Mucosa of stomach (tissue), 1 donor: ENCODE measurements at regions not wholly inside any gene's neighbourhood (a gene's known extent, or its start where the extent isn't known, plus 50 kb on each side); places are given as distances from the start of the nearest gene placed in this dataset.
"Not testable (repeated sequence)": the region's sequence is repeated elsewhere in the genome, so short reads cannot be mapped to it uniquely, and the experiment has no call there.

Experiments
- H3K27me3 ChIP-seq: one replicate; pipeline ENCODE4 v1.7.0; 2013; ENCODE audit warnings: mild to moderate bottlenecking, low read length; ENCODE audit not compliant: control insufficient read depth, insufficient read depth
- H3K36me3 ChIP-seq: one replicate; pipeline ENCODE4 v1.7.0; 2013; ENCODE audit warnings: low read length; ENCODE audit not compliant: control insufficient read depth, insufficient read depth
- H3K4me1 ChIP-seq: one replicate; pipeline ENCODE4 v1.7.0; 2013; ENCODE audit warnings: mild to moderate bottlenecking, low read length; ENCODE audit not compliant: control insufficient read depth, insufficient read depth
- H3K4me3 ChIP-seq: one replicate; pipeline ENCODE4 v1.7.0; 2013; ENCODE audit warnings: low read length
- H3K9ac ChIP-seq: one replicate; pipeline ENCODE4 v1.7.0; 2013; ENCODE audit warnings: mild to moderate bottlenecking, low read length, moderate library complexity
- H3K9me3 ChIP-seq: one replicate; pipeline ENCODE4 v1.7.0; 2013; ENCODE audit warnings: mild to moderate bottlenecking, low read length, moderate library complexity; ENCODE audit not compliant: control insufficient read depth
- donor health status: Pancreatic carcinoma.

- H3K27me3 ChIP-seq = no peaks in the 10 kb centered on the region
- no peak overlapping the region for H3K9ac ChIP-seq
- peaks cover 26% of the 10 kb centered on the region for H3K4me1 ChIP-seq
- no peak overlapping the region for H3K4me3 ChIP-seq
- H3K9me3 ChIP-seq = no peaks in the 10 kb centered on the region
- no peaks in the 10 kb centered on the region for H3K36me3 ChIP-seq
These were observed 163.3 kb upstream of the ZNF608 start for GRCh38 chr5:124909734-124910133.

DNA sequence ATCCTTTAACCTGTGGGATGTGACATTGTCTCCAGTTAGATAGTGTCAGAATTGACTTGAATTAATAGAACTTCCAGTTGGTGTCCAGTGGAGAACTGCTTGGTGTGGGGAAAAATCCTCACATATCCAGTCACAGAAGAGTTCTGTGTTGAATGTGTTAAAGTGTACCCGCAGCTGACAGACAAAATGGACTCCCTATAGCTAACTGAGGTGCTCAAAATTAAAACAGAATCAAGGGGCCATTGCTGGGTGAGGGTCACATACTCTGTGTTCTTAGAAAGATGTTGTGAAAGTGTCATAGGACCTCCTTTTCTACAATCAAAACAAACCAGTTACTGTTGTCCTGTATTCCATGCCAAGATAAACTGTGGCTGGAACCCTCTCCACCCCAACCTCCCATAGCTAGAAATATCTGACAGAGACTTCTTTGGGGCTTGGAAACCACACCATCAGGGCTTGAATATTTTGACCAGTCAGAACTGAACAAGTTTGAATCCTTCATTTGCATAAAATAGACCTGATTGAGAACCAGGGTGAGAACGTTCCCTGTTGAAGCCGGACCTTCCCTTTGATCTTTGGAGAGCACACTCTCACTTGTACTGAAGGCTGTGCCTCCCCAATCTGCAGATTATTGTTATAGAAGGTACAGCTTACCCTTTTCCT, 164.0 kb upstream of the ZNF608 start:
- Histone ChIP-seq H3K9me3 (no peaks in the 10 kb centered on the region), H3K27me3 (no peaks in the 10 kb centered on the region), H3K4me3 (no peak overlapping the region), H3K9ac (no peak overlapping the region), H3K4me1 (peaks cover 26% of the 10 kb centered on the region), H3K36me3 (no peaks in the 10 kb centered on the region)

GRCh38 chr5:124912638-124913328, 166.3 kb upstream of the ZNF608 start:
- H3K9ac ChIP-seq = no peak overlapping the region
- H3K4me1 ChIP-seq = peaks cover 10% of the 10 kb centered on the region
- H3K36me3 ChIP-seq = no peaks in the 10 kb centered on the region
- H3K9me3 ChIP-seq = no peaks in the 10 kb centered on the region
- no peak overlapping the region for H3K4me3 ChIP-seq
- no peaks in the 10 kb centered on the region for H3K27me3 ChIP-seq

- no peak overlapping the region for H3K9ac ChIP-seq
- H3K27me3 ChIP-seq = no peaks in the 10 kb centered on the region
- no peaks in the 10 kb centered on the region for H3K9me3 ChIP-seq
- no peaks in the 10 kb centered on the region for H3K36me3 ChIP-seq
- no peak overlapping the region for H3K4me3 ChIP-seq
- peaks cover 10% of the 10 kb centered on the region for H3K4me1 ChIP-seq
These were observed 166.9 kb upstream of the ZNF608 start for GRCh38 chr5:124913329-124913653.

DNA sequence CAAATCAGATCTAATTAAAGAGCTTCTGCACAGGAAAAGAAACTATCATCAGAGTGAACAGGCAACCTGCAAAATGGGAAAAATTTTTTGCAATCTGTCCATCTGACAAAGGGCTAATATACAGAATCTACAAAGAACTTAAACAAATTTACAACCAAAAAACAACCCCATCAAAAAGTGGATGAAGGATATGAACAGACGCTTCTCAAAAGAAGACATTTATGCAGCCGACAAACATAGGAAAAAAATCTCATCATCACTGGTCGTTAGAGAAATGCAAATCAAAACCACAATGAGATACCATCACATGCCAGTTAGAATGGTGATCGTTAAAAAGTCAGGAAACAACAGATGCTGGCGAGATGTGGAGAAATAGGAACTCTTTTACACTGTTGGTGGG, 169.9 kb upstream of the ZNF608 start:
- not testable (repeated sequence) for H3K27me3 ChIP-seq, H3K4me3 ChIP-seq, H3K4me1 ChIP-seq, H3K9me3 ChIP-seq, H3K36me3 ChIP-seq, H3K9ac ChIP-seq

GRCh38 chr5:124918618-124919017, 172.2 kb upstream of the ZNF608 start:
- H3K9ac ChIP-seq = no peak overlapping the region
- H3K36me3 ChIP-seq = no peaks in the 10 kb centered on the region
- peaks cover 13% of the 10 kb centered on the region for H3K4me1 ChIP-seq
- H3K9me3 ChIP-seq = no peaks in the 10 kb centered on the region
- no peak overlapping the region for H3K4me3 ChIP-seq
- no peaks in the 10 kb centered on the region for H3K27me3 ChIP-seq

DNA sequence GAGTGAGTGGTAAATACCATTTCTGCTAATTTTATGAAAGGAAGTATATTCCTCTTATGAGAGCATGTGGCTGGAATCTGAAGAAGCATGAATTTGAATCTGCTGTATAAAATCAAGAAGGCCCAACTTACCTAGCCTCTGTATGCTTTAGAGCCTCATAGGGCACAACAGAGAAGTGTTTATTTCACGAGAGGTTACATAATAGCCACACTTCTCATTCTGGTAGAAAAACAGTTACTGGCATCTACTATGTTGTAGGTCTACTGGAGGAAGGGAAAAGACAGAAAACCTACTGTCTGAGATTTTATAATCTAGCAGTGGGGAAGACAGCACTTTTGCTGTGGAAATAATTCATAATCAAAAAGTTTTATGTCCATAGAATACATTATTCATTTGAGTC, 172.6 kb upstream of the ZNF608 start:
- no peaks in the 10 kb centered on the region for H3K9me3 ChIP-seq
- no peak overlapping the region for H3K9ac ChIP-seq

GRCh38 chr5:124919747-124920525, 173.5 kb upstream of the ZNF608 start:
- Histone ChIP-seq H3K27me3 (no peaks in the 10 kb centered on the region), H3K4me1 (peaks cover 13% of the 10 kb centered on the region), H3K36me3 (no peaks in the 10 kb centered on the region), H3K9ac (no peak overlapping the region), H3K4me3 (no peak overlapping the region), H3K9me3 (no peaks in the 10 kb centered on the region)

More for the DNA sequence above, 172.6 kb upstream of the ZNF608 start:
- Histone ChIP-seq H3K27me3 (no peaks in the 10 kb centered on the region), H3K4me3 (no peak overlapping the region), H3K36me3 (no peaks in the 10 kb centered on the region), H3K4me1 (peaks cover 13% of the 10 kb centered on the region)

DNA sequence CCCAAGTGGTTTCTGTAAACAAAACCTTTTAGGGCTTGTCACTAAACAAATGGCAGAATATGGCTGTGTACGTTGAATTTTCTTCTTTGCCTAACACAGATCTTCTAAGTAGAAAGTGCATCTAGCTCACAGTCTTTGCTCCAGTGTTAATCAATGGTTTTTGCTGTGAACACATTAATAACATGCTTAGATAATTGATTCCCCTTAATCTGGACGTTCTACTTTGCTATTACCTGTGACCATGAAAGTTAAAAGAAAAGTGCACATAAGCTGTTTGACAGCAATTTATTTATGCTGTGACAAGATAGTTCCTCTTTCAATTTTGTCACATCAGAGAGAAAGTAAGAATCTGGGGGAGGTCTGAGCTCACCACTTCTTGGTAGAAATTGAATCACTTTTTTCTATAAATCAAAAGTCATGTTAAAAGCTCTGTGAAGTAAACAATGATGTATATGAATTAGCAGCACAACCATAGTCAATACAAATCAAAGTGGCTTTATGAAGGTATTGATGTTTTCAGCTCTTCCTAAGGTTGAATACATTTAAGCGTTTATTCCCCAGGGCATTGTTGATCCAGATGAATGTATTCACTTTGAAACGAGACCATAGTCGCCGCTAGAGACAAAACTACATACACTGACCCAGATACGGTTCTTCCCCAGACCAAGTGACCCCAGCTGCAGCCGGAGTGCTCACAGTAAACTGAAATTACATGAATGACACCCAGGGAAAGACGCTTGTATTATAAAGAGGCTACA, 174.6 kb upstream of the ZNF608 start:
- Histone ChIP-seq H3K27me3 (no peaks in the 10 kb centered on the region), H3K4me3 (no peak overlapping the region), H3K9ac (no peak overlapping the region), H3K36me3 (no peaks in the 10 kb centered on the region), H3K9me3 (no peaks in the 10 kb centered on the region), H3K4me1 (peaks cover 13% of the 10 kb centered on the region)

DNA sequence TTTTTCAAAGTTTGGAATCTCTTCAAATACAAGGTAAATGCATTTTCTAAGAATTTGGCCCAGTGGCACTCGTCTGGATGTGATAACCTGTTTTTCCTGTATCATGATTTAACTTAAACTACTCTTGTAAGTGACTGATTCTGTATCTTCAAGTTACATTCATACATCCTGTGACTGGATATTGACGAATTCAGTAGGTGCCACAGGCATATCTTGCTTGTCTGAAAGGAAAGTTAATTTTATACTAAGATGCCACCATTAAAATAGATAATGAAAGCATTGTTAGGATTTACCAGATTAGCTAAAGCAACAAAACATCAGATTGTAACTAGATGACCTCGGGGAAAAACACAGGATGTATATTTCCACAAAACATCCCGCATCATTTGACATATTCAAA, 175.3 kb upstream of the ZNF608 start:
- no peak overlapping the region for H3K4me3 ChIP-seq

DNA sequence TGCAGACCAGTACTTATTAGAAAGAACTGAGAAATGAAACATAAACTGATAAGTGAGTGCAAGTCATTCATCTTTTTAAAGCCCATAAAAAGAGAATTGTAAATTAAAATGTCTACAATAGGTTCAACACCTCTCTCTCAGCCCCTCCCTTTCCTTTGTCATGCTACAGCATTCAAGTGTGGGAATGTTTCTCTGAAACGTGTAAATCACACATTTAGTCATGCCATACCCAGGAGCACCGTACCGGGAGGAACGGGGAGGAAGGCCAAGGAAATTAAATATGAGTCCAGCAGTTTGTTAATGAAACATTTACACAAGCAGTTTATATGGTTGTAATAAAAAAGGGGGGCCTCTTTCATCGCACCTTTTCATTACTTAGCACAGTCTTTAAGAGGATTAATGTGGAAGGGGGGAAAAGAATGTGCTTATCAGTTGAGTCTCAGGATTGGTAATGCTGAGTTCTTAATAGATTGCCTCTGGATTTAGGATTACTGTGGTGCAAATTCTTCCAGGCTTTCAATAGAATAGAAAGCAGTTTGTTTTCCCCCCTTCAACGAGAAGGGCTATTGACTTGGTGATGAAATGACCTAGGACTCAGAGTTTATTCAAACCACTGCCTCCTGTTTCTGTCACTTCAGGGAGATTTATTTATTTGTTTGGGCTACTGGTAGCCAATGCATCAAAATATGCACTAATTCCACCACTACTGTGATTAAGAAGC, 176.0 kb upstream of the ZNF608 start:
- H3K27me3 ChIP-seq = no peaks in the 10 kb centered on the region
- no peak overlapping the region for H3K9ac ChIP-seq
- no peaks in the 10 kb centered on the region for H3K36me3 ChIP-seq
- H3K4me3 ChIP-seq = no peak overlapping the region
- no peaks in the 10 kb centered on the region for H3K9me3 ChIP-seq
- H3K4me1 ChIP-seq = peaks cover 13% of the 10 kb centered on the region

More for the DNA sequence above, 175.3 kb upstream of the ZNF608 start:
- Histone ChIP-seq H3K36me3 (no peaks in the 10 kb centered on the region), H3K9me3 (no peaks in the 10 kb centered on the region), H3K9ac (no peak overlapping the region), H3K4me1 (peaks cover 13% of the 10 kb centered on the region), H3K27me3 (no peaks in the 10 kb centered on the region)
